Left ventricle myocardium inferior (tissue), 1 donor: ENCODE measurements at regions not wholly inside any gene's neighbourhood (a gene's known extent, or its start where the extent isn't known, plus 50 kb on each side); places are given as distances from the start of the nearest gene placed in this dataset.

Experiments used
- DNase-seq: peaks from one replicate; pipeline ENCODE4 v3.0.0-alpha.2; 2020
- H3K27ac ChIP-seq: fragments of 200-600 bp; replicated peaks from 2 replicates; pipeline ENCODE4 v1.8.0; 2021
- H3K27me3 ChIP-seq: fragments of 200-600 bp; 2 replicates; pipeline ENCODE4 v1.8.0; 2021; ENCODE audit warnings: low read depth
- H3K36me3 ChIP-seq: fragments of 200-600 bp; 2 replicates; pipeline ENCODE4 v1.8.0; 2021
- H3K4me1 ChIP-seq: fragments of 200-600 bp; 2 replicates; pipeline ENCODE4 v1.8.0; 2021
- H3K4me3 ChIP-seq: fragments of 200-600 bp; 2 replicates; pipeline ENCODE4 v1.8.0; 2021; ENCODE audit warnings: mild to moderate bottlenecking, moderate library complexity
- H3K9me3 ChIP-seq: fragments of 200-600 bp; replicated peaks from 2 replicates; pipeline ENCODE4 v1.8.0; 2021
- intact Hi-C: fragments of 100-400 bp; cut with micrococcal nuclease; formaldehyde crosslinking; loops from one replicate; pipeline ENCODE4 v1.11.0; 2022
- TF ChIP-seq, protein P1 (sequence below): fragments of 200-600 bp; IDR thresholded peaks from 2 replicates; pipeline ENCODE4 v1.8.0; 2021; ENCODE audit warnings: antibody characterized with exemption, mild to moderate bottlenecking, borderline replicate concordance
- donor health status: DM: no; HTN: yes; CAD: no; lungs with severe emphysema.

DNA sequence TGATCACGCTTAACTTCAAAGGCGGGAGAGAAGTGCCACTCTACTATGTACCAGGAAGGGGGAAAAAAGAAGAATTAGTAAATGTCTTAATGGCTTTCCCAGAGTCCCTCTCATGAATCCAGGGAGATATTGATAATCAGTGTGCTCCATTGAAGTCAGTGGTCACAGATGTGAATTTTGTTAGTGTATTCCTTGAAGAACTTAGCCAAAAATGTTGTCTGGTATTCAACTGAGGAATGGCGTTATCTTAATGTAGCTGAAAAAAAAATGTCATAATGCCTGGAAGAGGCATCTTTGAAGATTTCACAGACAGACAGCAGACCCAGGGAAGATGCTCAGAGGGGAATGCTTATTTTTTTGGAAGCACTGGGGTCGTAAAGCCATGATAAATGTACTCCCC is 250.4 kb downstream of the WDR11 start:
- H3K36me3 ChIP-seq: no peaks in the 10 kb centered on the region
- no peak overlapping the region for H3K4me3 ChIP-seq
- no peaks in the 10 kb centered on the region for H3K9me3 ChIP-seq
- TF ChIP-seq, protein P1, sequence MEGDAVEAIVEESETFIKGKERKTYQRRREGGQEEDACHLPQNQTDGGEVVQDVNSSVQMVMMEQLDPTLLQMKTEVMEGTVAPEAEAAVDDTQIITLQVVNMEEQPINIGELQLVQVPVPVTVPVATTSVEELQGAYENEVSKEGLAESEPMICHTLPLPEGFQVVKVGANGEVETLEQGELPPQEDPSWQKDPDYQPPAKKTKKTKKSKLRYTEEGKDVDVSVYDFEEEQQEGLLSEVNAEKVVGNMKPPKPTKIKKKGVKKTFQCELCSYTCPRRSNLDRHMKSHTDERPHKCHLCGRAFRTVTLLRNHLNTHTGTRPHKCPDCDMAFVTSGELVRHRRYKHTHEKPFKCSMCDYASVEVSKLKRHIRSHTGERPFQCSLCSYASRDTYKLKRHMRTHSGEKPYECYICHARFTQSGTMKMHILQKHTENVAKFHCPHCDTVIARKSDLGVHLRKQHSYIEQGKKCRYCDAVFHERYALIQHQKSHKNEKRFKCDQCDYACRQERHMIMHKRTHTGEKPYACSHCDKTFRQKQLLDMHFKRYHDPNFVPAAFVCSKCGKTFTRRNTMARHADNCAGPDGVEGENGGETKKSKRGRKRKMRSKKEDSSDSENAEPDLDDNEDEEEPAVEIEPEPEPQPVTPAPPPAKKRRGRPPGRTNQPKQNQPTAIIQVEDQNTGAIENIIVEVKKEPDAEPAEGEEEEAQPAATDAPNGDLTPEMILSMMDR: no peak
- H3K27me3 ChIP-seq: peaks cover 16% of the 10 kb centered on the region
- H3K27ac ChIP-seq: no peak overlapping the region
- no peak for DNase-seq
- intact Hi-C loops: no loop called here
- no peaks in the 10 kb centered on the region for H3K4me1 ChIP-seq

DNA sequence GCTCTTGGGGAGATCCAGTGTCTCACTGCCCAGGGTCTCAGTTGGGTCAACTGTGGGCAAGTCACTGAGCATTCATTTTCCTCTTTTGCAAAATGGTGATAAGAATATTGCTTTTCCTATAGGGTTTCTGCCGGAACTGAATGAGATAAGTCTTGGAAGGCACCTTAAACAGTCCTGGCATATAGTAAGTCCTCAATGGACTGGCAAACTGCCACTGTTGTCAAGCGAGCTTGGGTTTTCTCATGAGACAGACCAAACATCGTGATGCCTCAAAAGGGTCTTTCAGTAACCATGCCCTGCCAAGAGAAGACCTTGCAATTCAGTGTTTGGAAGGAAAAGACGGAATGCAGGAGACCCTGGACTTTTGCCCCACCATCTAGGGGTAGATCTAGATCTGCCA is 251.5 kb downstream of the WDR11 start:
- Histone ChIP-seq H3K27me3 (peaks cover 18% of the 10 kb centered on the region), H3K4me3 (no peak overlapping the region), H3K36me3 (no peaks in the 10 kb centered on the region), H3K27ac (no peak overlapping the region), H3K4me1 (no peaks in the 10 kb centered on the region), H3K9me3 (no peaks in the 10 kb centered on the region)
- no peak for DNase-seq
- intact Hi-C loops: no loop called here
- TF ChIP-seq, protein P1: no peak

DNA sequence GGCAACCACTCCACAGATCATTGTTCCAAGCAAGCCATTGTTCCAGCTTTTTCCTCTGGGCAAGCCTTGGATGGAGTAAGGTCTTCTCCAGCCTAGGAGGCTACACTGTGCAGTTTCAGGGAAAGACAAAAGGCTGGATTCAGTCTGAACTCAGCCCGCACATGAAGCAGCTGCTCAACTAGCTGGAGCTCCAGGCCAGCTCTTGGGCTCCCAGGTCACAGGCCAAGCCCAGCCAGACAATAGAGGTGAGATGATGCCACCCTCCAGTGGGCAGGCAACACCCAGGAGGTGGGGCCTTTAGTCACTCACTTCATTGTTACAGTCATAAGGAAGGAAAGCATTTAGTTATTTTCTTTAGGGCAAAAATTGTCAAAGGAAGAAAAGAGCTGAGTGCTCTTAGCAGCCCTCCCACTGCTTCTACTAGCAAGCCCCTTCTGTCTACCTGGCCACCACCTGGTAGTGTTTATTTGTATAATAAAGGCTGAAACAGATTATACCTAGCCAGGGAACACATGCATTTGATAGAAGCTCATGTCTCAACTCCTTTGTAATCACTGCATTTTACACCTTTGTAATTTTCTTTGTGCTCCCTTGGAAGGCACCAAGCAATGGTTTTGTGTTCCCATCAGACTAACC is 253.4 kb downstream of the WDR11 start:
- no peak overlapping the region for H3K27ac ChIP-seq
- TF ChIP-seq, protein P1: no peak
- intact Hi-C loops: no loop called here
- DNase-seq: no peak
- H3K36me3 ChIP-seq: no peaks in the 10 kb centered on the region
- H3K27me3 ChIP-seq: peaks cover 15% of the 10 kb centered on the region
- no peak overlapping the region for H3K4me3 ChIP-seq
- H3K9me3 ChIP-seq: no peaks in the 10 kb centered on the region
- H3K4me1 ChIP-seq: no peaks in the 10 kb centered on the region

DNA sequence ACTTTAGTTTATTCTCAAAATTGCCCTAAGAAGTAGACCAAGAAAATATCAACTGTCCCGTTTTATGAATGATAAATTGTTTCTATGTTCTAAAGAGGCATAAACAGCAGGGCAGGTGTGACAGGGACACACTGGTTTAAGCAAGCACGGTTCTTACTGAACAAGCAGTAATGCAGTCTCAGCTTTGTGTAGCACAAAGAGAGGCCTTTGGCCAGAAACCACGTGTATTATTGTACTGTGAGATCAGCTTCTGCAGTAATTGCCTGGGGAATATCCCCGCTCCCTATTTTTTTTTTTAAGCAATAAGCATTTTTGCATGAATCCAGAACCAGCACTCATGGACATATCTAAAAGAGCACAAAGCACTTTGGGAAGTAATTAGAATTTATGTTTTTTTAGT is 255.4 kb downstream of the WDR11 start:
- DNase-seq: no peak
- no peaks in the 10 kb centered on the region for H3K9me3 ChIP-seq
- no peaks in the 10 kb centered on the region for H3K36me3 ChIP-seq
- H3K4me3 ChIP-seq: no peak overlapping the region
- intact Hi-C loops: no loop called here
- peaks cover 18% of the 10 kb centered on the region for H3K27me3 ChIP-seq
- no peak overlapping the region for H3K27ac ChIP-seq
- no peaks in the 10 kb centered on the region for H3K4me1 ChIP-seq
- TF ChIP-seq, protein P1: no peak

DNA sequence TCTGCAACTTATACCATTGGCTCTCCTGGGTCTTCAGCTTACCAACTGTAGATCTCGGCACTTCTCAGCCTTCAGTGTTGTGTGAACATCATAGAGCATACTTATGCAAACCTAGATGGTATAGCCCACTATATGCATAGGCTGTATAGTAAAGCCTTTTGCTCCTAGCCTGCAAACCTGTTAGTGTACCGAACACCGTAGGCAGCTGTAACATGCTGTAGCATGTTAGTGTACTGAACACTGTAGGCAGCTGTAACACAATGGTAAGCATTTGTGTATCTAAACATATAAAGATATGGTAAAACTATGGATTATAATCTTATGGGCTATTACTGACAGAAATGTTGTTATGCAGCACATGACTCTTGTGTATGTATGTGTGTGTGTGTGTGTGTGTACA is 256.9 kb downstream of the WDR11 start:
- no peak overlapping the region for H3K4me3 ChIP-seq
- TF ChIP-seq, protein P1: no peak
- intact Hi-C loops: no loop called here

More for the DNA sequence above, 256.9 kb downstream of the WDR11 start:
- H3K36me3 ChIP-seq: no peaks in the 10 kb centered on the region
- peaks cover 23% of the 10 kb centered on the region for H3K27me3 ChIP-seq
- no peaks in the 10 kb centered on the region for H3K9me3 ChIP-seq
- no peak for DNase-seq
- H3K4me1 ChIP-seq: no peaks in the 10 kb centered on the region
- no peak overlapping the region for H3K27ac ChIP-seq
